ENCODE measurements at regions not wholly inside any gene's neighbourhood (a gene's known extent, or its start where the extent isn't known, plus 50 kb on each side); places are given as distances from the start of the nearest gene placed in this dataset.

DNA sequence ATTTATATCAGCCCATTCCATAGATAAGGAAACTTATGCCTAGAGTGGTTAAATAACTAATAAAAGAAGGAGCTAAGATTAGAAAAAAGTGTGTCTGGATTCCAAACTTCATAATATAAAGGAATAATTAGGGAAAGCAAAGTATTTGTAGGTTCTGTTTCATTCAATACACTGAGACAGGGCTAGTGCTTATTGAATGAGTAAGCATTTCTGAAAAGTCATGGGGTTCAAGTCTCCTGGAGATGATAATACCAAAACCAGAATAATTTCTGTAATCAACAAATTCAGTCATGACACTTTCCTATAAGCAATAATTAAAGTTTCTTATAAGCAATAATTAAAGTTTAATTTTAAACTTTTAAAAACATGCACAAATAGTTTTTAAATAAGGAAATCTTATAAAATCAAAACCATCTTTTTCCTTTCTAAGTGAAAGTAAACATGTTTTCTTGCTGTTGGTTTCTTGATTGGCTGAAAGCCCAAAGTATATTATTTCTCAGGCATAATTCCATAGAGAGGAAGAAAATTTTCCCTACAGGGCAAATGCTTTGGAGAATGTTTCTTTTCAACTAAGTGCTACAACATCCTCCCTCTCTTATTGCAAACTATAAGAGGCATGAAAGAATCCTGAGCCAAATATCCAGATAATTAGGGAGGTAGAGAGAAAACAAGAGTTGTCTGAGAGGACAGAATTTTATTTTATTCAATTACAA is 510.2 kb downstream of the PRELID2 start:
- TF ChIP-seq POLR2AphosphoS5 (IDR thresholded peaks at IDR 0.05; ENCODE audit: low read depth) (no peak), GABPA (IDR thresholded peaks at IDR 0.05; ENCODE audit: low read depth) (no peak), SPI1 (IDR thresholded peaks at IDR 0.05; ENCODE audit: borderline replicate concordance, low read depth) (no peak)
- TF ChIP-seq, protein P1, sequence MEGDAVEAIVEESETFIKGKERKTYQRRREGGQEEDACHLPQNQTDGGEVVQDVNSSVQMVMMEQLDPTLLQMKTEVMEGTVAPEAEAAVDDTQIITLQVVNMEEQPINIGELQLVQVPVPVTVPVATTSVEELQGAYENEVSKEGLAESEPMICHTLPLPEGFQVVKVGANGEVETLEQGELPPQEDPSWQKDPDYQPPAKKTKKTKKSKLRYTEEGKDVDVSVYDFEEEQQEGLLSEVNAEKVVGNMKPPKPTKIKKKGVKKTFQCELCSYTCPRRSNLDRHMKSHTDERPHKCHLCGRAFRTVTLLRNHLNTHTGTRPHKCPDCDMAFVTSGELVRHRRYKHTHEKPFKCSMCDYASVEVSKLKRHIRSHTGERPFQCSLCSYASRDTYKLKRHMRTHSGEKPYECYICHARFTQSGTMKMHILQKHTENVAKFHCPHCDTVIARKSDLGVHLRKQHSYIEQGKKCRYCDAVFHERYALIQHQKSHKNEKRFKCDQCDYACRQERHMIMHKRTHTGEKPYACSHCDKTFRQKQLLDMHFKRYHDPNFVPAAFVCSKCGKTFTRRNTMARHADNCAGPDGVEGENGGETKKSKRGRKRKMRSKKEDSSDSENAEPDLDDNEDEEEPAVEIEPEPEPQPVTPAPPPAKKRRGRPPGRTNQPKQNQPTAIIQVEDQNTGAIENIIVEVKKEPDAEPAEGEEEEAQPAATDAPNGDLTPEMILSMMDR (IDR thresholded peaks at IDR 0.05; ENCODE audit: insufficient read depth, low read length) = no peak
- TF ChIP-seq, protein P2, sequence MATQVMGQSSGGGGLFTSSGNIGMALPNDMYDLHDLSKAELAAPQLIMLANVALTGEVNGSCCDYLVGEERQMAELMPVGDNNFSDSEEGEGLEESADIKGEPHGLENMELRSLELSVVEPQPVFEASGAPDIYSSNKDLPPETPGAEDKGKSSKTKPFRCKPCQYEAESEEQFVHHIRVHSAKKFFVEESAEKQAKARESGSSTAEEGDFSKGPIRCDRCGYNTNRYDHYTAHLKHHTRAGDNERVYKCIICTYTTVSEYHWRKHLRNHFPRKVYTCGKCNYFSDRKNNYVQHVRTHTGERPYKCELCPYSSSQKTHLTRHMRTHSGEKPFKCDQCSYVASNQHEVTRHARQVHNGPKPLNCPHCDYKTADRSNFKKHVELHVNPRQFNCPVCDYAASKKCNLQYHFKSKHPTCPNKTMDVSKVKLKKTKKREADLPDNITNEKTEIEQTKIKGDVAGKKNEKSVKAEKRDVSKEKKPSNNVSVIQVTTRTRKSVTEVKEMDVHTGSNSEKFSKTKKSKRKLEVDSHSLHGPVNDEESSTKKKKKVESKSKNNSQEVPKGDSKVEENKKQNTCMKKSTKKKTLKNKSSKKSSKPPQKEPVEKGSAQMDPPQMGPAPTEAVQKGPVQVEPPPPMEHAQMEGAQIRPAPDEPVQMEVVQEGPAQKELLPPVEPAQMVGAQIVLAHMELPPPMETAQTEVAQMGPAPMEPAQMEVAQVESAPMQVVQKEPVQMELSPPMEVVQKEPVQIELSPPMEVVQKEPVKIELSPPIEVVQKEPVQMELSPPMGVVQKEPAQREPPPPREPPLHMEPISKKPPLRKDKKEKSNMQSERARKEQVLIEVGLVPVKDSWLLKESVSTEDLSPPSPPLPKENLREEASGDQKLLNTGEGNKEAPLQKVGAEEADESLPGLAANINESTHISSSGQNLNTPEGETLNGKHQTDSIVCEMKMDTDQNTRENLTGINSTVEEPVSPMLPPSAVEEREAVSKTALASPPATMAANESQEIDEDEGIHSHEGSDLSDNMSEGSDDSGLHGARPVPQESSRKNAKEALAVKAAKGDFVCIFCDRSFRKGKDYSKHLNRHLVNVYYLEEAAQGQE (IDR thresholded peaks at IDR 0.05; ENCODE audit: insufficient replicate concordance, low read depth) = no peak
